C4-2B (cell line): ENCODE measurements at regions not wholly inside any gene's neighbourhood (a gene's known extent, or its start where the extent isn't known, plus 50 kb on each side); places are given as distances from the start of the nearest gene placed in this dataset.

Experiments
- H3K27ac ChIP-seq: fragments of 450-650 bp; 2 replicates; pipeline ENCODE4 v1.5.1; 2017
- ZFX ChIP-seq: fragments of 450-650 bp; IDR thresholded peaks from 2 replicates; pipeline ENCODE4 v1.6.1; 2017
- TF ChIP-seq, protein P1 (sequence below): fragments of 450-650 bp; conservative IDR thresholded peaks from 2 replicates; pipeline ENCODE4 v1.5.1; 2017; ENCODE audit warnings: mild to moderate bottlenecking

DNA sequence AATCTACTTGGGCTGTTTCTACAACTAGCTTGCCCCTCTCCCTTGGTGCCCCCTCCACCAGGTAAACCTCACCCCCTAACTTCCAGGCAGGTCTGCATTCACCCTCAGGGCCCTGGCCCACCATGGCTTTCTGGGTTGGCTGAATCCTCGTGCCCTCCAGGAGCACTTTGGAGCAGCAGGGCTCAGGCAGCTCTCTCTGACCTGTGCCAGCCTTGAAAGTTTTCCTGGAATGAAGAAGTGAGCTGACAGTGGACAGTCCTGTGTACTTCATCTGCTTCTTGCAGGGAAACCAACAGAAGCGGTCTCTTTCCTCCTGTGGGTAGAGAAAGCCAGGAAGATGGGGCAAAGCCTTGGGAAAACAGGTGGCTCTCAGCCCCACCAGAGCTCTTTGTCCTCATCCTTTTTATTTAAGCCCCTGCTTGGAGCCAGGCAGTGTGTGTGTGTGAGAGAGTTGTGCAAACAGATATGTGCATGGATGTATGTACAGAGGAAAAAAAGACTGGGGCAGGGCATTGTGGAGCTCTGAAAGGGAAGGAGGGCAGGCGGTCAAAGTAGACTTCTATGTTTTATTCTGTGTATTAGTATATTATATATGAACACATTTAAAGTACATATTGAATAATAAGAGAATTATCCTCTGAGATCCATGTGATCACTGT, 62.3 kb upstream of the SPRY4 start:
- H3K27ac ChIP-seq, result no peak overlapping the region
- no peak for TF ChIP-seq ZFX
- TF ChIP-seq, protein P1, sequence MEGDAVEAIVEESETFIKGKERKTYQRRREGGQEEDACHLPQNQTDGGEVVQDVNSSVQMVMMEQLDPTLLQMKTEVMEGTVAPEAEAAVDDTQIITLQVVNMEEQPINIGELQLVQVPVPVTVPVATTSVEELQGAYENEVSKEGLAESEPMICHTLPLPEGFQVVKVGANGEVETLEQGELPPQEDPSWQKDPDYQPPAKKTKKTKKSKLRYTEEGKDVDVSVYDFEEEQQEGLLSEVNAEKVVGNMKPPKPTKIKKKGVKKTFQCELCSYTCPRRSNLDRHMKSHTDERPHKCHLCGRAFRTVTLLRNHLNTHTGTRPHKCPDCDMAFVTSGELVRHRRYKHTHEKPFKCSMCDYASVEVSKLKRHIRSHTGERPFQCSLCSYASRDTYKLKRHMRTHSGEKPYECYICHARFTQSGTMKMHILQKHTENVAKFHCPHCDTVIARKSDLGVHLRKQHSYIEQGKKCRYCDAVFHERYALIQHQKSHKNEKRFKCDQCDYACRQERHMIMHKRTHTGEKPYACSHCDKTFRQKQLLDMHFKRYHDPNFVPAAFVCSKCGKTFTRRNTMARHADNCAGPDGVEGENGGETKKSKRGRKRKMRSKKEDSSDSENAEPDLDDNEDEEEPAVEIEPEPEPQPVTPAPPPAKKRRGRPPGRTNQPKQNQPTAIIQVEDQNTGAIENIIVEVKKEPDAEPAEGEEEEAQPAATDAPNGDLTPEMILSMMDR, result no peak

DNA sequence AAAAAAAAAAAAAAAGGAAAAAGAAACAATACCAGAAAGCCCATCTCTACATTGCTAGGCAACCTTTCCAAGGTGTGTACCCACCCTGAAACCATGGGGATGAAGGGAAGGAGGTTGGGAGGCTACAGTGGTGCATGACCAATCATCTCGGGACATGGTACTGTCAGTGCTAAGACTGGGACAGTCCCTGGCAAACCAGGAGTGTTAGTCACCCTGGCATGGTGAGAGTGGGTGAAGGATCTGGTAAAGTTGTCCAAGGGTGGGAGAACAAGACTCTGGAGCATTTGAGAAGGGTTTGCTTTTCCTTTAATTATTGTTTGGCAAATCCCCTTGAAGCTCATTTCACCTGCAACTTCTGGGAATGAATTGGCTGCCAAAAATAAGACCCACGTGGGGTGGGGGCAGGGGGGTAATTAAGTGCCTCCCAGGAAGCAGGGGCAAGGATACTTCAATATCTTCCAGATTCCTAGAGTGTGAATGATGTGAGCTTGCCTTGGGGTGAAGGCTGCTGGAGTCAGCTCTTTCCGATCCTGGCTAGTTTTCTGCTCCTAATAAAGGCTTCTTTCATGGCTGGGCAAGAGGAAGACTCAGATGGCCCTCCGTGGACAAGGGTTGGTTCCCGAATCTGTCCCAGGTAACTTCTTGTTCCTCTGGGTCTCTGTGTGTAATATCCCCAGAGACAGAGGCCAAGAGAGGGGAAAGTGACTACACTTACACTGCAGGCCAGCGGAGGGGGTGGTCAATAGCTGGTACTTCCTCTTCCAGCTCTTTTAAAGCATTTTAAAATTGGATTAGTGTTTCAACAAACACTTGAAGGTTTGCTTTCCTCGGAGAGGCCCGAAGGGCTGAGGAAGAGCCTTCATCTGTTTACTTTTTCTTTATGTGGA, 61.6 kb upstream of the SPRY4 start:
- TF ChIP-seq, protein P1, result no peak
- no peak for TF ChIP-seq ZFX
- H3K27ac ChIP-seq, result no peak overlapping the region

DNA sequence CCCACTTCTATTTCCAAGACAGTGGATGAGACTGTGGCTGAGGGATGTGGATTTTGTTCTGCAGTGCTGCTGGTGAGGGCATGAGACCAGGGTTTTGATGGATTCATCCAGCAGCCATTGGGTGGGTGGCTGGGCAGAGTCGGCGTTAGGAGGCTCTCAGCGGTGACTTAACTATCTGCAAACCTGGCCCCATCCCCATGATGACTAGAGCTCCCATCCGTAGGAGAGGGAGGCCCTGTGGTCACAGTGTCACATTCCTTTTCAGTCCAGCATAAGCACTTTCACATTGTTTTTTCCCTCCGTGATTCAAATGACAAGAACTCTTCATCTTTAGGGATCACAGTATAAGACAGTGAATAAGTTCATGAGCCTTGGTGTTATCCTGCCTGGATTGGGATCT, 60.4 kb upstream of the SPRY4 start:
- H3K27ac ChIP-seq, result no peak overlapping the region
- TF ChIP-seq, protein P1, result no peak
- TF ChIP-seq ZFX, result no peak

DNA sequence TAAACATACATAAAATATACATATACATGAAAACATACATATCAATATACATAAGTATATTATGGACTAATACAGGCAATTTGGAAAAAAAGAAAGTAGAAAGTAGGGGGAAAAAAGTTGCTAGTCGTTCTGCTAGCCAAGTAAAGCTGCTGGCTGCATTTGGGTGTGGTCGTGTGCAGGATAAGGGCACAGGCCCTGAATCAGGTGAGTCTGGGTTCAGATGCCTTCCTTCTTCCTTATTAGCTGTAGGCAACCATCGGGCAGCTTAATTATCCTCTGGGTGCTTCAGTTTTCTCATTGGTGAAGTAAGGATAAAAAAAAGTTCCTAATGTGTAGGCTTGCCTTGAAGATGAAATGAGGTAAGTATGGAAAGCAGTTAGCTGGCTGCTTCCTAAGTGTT, 59.2 kb upstream of the SPRY4 start:
- TF ChIP-seq, protein P1, result no peak
- no peak overlapping the region for H3K27ac ChIP-seq

DNA sequence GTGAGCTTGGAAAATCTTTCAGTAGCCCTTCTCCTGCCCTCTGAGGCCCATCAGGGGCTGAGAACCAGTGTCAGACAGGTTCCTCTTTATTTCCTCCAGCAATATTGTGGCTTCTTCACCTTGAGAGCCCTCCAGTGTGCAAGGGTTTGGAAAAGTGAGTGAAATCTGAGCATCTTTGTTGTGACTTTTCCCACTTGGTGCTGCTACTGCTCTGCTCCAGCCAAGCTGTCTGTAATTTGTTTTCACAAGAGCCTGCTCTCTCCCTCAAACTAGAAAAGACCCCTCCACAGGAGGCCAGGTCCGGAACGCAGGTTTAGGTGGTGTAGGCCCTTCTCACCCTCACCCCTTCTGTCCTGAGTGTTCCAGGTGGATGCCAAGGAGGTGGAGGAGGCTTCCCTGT, 57.4 kb upstream of the SPRY4 start:
- no peak overlapping the region for H3K27ac ChIP-seq
- no peak for TF ChIP-seq ZFX
- TF ChIP-seq, protein P1, result no peak

DNA sequence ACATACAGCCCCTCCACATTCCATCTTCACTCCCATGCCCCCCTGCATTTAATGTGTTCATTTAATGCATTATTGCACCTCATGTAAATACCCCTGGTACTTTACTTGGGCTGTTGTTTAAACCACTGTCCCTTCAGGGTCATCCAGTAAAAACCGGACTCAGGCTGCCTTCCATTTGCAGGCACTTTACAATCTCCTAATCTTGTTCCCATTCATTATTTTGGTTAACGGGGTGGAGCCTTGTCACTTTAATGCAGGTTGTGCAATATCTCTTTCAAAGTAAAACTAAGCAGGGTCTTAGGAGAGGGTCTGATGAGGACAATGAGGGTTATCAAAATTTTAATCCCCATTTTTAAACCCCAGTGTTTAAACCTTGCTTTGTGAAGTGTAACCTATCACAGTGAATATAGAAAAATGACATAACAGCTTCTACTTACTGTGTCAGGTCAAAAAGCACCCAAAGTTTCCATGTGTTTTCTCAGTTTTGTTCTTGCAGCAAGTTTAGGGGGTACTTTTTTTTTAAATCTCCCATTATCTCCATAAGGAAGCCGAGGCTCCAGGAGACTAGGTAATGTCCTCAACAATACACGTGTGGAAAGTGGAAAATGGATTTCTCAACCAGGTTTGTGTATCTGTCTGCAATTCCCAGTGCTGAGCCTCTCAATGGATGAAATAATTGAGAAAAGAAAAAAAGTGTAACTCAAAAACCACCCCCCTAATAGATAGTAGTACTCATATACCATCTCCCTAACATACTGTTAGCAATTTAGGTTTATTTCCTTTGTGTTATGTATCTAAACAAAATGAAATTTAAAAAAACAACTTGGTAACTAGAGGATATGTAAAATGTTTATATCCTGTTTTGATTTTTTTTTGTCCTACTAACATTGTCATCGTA, 54.2 kb upstream of the SPRY4 start:
- TF ChIP-seq, protein P1, result no peak
- no peak for TF ChIP-seq ZFX

More for the DNA sequence above, 54.2 kb upstream of the SPRY4 start:
- no peak overlapping the region for H3K27ac ChIP-seq
